Endodermal cell (in vitro differentiated cells): ENCODE measurements at regions not wholly inside any gene's neighbourhood (a gene's known extent, or its start where the extent isn't known, plus 50 kb on each side); places are given as distances from the start of the nearest gene placed in this dataset.

Experiments
- DNase-seq: peaks from one replicate; pipeline ENCODE4 v3.0.0-alpha.2; 2017
- H3K27ac ChIP-seq: 2 replicates; pipeline ENCODE4 v1.5.1; 2013; ENCODE audit warnings: mild to moderate bottlenecking, low read depth, low read length, moderate library complexity
- H3K27me3 ChIP-seq: 2 replicates; pipeline ENCODE4 v1.6.1; 2013; ENCODE audit warnings: mild to moderate bottlenecking, low read length, moderate library complexity; ENCODE audit not compliant: insufficient read depth, control insufficient read depth, poor library complexity, severe bottlenecking
- H3K36me3 ChIP-seq: 2 replicates; pipeline ENCODE4 v1.7.0; 2013; ENCODE audit warnings: mild to moderate bottlenecking, low read length, moderate library complexity; ENCODE audit not compliant: control insufficient read depth, insufficient read depth
- H3K4me1 ChIP-seq: one replicate; pipeline ENCODE4 v1.7.0; 2013; ENCODE audit warnings: low read length; ENCODE audit not compliant: control insufficient read depth, insufficient read depth
- H3K4me3 ChIP-seq: 2 replicates; pipeline ENCODE4 v1.5.1; 2013; ENCODE audit warnings: mild to moderate bottlenecking, low read length, moderate library complexity
- H3K9ac ChIP-seq: 2 replicates; pipeline ENCODE4 v1.6.1; 2013; ENCODE audit warnings: mild to moderate bottlenecking, low read length, moderate library complexity; ENCODE audit not compliant: poor library complexity, severe bottlenecking; ENCODE audit errors: extremely low read depth
- H3K9me3 ChIP-seq: 2 replicates; pipeline ENCODE4 v1.6.1; 2013; ENCODE audit warnings: mild to moderate bottlenecking, low read length, moderate library complexity; ENCODE audit not compliant: control insufficient read depth
- H3K27ac Mint-ChIP-seq: 2 replicates; pipeline ENCODE4 v1.8.0; 2020; ENCODE audit warnings: mixed read lengths
- H3K27me3 Mint-ChIP-seq: 2 replicates; pipeline ENCODE4 v1.8.0; 2021; ENCODE audit warnings: mild to moderate bottlenecking, mixed read lengths; ENCODE audit not compliant: insufficient read depth
- H3K36me3 Mint-ChIP-seq: 2 replicates; pipeline ENCODE4 v1.8.0; 2020; ENCODE audit warnings: low read depth, mixed read lengths
- H3K4me1 Mint-ChIP-seq: 2 replicates; pipeline ENCODE4 v1.8.0; 2020; ENCODE audit warnings: mixed read lengths
- H3K4me3 Mint-ChIP-seq: 2 replicates; pipeline ENCODE4 v1.8.0; 2020; ENCODE audit warnings: mild to moderate bottlenecking, moderate library complexity, mixed read lengths
- H3K9me3 Mint-ChIP-seq: 2 replicates; pipeline ENCODE4 v1.8.0; 2020; ENCODE audit warnings: mild to moderate bottlenecking, mixed read lengths
- CTCF ChIP-seq: fragments of 200-600 bp; sonication (generic); conservative IDR thresholded peaks from 2 replicates; pipeline ENCODE4 v1.5.0; 2021; ENCODE audit warnings: antibody characterized with exemption, mild to moderate bottlenecking
- WGBS, 2 experiments: methylation state at CpG; one replicate each; pipeline versions ENCODE4 v1.1.5 to v1.1.7; 2013; ENCODE audit warnings: missing lambda C conversion rate in 2 of 2, mixed read lengths in 1 of 2; ENCODE audit not compliant: insufficient coverage in 1 of 2, insufficient read length in 1 of 2; 5-methylcytosine and 5-hydroxymethylcytosine counted together

GRCh38 chr19:13699786-13700185 lies 64.5 kb upstream of the MRI1 start:
- Histone ChIP-seq H3K9ac (no peak overlapping the region), H3K27ac (no peak overlapping the region), H3K36me3 (no peaks in the 10 kb centered on the region), H3K27me3 (no peaks in the 10 kb centered on the region), H3K4me3 (no peak overlapping the region), H3K9me3 (peaks cover 5% of the 10 kb centered on the region), H3K4me1 (no peaks in the 10 kb centered on the region)
- H3K27me3 Mint-ChIP-seq, result peaks cover 5% of the 10 kb centered on the region
- no peaks in the 10 kb centered on the region for H3K4me1 Mint-ChIP-seq
- no peak overlapping the region for H3K4me3 Mint-ChIP-seq
- DNase-seq, result no peak
- H3K9me3 Mint-ChIP-seq, result peaks cover 17% of the 10 kb centered on the region
- no peaks in the 10 kb centered on the region for H3K36me3 Mint-ChIP-seq
- WGBS, 2 experiments, result 75 to 89% methylated on average over 3 of the region's 4 CpGs
- no peak overlapping the region for H3K27ac Mint-ChIP-seq
- TF ChIP-seq CTCF, result no peak

- no peak overlapping the region for H3K4me3 Mint-ChIP-seq
- DNase-seq, result no peak
- H3K9me3 Mint-ChIP-seq, result peaks cover 10% of the 10 kb centered on the region
- peaks cover 4% of the 10 kb centered on the region for H3K9me3 ChIP-seq
- H3K36me3 ChIP-seq, result no peaks in the 10 kb centered on the region
- H3K27ac ChIP-seq, result no peak overlapping the region
- H3K27me3 ChIP-seq, result no peaks in the 10 kb centered on the region
- H3K4me1 ChIP-seq, result no peaks in the 10 kb centered on the region
- no peak overlapping the region for H3K27ac Mint-ChIP-seq
- no peak overlapping the region for H3K4me3 ChIP-seq
- TF ChIP-seq CTCF, result no peak
- peaks cover 6% of the 10 kb centered on the region for H3K27me3 Mint-ChIP-seq
- peaks cover 6% of the 10 kb centered on the region for H3K4me1 Mint-ChIP-seq
- H3K9ac ChIP-seq, result no peak overlapping the region
- 91 to 100% methylated on average over 1 of the region's 1 CpG for WGBS, 2 experiments
- H3K36me3 Mint-ChIP-seq, result no peaks in the 10 kb centered on the region
Observed at GRCh38 chr19:13696839-13697238, 67.5 kb upstream of the MRI1 start.

GRCh38 chr19:13693889-13694288 lies 70.4 kb upstream of the MRI1 start:
- Histone ChIP-seq H3K9me3 (peaks cover 5% of the 10 kb centered on the region), H3K9ac (no peak overlapping the region), H3K36me3 (no peaks in the 10 kb centered on the region), H3K27ac (no peak overlapping the region), H3K27me3 (no peaks in the 10 kb centered on the region), H3K4me1 (no peaks in the 10 kb centered on the region), H3K4me3 (no peak overlapping the region)
- peaks cover 6% of the 10 kb centered on the region for H3K9me3 Mint-ChIP-seq
- peaks cover 9% of the 10 kb centered on the region for H3K27me3 Mint-ChIP-seq
- 83 to 87% methylated on average over 4 of the region's 4 CpGs for WGBS, 2 experiments
- no peak overlapping the region for H3K27ac Mint-ChIP-seq
- peaks cover 6% of the 10 kb centered on the region for H3K4me1 Mint-ChIP-seq
- no peak for TF ChIP-seq CTCF
- DNase-seq, result no peak
- H3K4me3 Mint-ChIP-seq, result no peak overlapping the region
- no peaks in the 10 kb centered on the region for H3K36me3 Mint-ChIP-seq
